SIG-M5 treated with dmso at 0.1 percent for 504 hours (cell line): ENCODE measurements at regions not wholly inside any gene's neighbourhood (a gene's known extent, or its start where the extent isn't known, plus 50 kb on each side); places are given as distances from the start of the nearest gene placed in this dataset.

ENCODE experiments used
- DNase-seq: peaks from one replicate; lab custom pipeline; 2025; ENCODE audit not compliant: unreplicated experiment; lab: John Stamatoyannopoulos, UW

DNA sequence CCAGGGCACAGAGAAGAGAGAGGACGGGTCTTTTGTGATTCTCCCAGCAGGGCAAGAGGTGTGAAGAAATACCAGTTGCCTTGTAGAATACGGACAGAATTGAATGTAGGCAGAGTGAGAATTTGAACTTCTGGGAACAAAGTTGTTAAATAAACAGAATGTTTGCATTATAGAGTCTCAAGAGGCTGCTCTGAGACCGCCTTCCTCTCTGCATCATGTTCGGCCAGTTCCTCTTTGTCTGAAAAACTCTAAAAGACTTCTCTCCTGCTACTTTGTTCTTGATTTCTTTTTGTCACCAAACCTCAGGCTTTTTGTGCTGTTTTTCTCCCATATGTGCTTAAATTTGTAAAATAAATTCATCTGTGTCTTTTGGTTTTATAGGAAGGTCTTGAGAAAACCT lies 256.4 kb downstream of the DLEU7 start:
- peak; percentile 23 for DNase-seq

DNA sequence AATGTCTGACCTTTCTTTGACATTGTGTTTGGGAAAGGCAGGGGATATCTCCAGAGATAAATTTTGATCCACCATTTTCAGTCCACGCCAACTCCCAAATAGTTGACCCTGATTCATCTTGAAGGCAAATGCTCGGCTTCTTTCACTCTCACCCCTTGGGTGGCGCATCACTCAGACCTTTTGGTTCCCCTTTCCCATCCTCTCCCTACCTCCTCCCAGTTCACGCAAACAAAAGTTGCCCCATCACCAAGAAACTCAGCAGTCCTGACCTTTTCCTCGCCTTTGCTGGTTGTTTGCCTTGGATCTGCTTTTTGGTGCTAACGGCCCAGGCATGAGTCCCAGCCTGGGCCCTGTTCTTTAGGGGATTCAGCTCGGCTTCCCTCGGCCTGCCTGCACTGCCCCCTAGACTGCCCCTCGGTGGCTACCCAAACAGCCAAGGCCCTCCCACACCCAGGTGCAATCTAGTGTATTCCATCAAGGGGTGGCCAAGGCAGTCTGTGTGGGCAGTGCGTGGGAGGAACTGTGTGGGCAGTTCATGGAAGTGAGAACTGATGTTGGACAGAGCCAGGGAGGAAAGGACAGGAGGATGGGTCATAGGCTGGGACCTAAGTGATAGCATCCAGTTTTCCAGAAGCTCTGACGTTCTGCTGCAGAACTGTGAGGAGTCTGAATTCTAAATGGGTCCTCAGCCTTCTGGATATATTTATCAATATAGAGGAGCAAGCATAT lies 255.7 kb downstream of the DLEU7 start:
- peak; percentile 6 for DNase-seq

DNA sequence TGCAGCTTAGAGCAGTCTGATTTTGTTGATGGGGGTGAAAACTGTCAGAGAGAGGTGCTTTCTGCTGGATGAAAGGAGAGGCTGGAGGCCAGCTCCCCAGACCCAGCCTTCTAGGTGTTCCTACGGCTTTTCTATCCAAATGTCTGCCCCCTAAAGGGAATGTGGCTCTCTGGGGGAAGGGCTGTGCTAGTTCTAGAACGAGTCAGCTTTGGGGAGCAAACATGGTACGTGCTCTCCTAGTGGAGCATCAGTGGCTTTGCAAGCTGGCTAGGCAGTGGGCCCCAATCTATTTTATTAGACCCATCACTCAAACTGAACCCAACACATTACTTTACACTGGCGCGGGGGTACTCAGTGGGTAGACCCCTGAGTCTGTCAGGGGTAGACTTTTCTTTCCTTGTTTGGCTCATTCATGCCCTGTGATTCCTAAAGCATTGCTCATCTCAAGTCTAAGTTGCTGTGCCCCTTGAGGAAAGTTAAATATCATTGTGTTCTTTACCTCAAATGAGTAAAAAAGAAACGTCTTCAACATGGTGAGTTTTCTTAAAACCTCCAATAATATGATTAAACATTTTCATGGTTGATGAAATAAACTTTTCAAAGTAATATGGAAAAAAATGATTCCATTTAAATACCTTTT lies 254.9 kb downstream of the DLEU7 start:
- no peak for DNase-seq

GRCh38 chr13:50589139-50589538 lies 254.4 kb downstream of the DLEU7 start:
- DNase-seq: no peak

GRCh38 chr13:50589651-50590054 lies 253.8 kb downstream of the DLEU7 start:
- DNase-seq: no peak

DNA sequence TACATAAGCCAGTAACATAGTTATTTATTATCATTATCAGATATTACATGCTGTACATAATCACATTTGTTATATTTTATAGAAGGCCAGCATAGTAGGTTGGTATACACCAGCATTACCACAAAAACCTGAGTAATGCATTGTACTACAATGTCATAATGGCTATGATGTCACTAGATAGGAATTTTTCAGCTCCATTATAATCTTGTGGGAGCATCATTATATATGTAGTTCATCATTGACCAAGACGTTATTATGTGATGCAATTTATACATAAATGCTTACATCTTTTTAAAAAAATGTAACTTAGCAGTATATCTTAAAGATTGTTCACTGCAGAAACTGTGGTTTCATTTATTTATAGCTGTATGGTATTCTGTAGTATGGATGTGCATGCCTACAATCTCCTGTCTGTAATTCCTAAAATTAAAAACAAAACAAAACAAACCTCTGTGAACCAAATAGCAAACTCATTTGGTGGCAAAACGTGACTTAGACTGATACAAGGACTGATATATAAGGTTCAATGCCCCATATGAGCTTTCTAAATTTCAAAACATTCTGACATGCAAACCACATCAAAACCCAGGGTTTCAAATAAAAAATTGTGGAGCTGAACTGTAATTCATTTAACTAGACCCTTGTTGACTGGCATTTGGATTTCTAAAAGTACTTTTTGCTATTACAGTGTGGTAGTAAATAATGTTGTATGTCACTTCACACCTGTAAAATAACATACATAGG lies 250.9 kb downstream of the DLEU7 start:
- DNase-seq: no peak

DNA sequence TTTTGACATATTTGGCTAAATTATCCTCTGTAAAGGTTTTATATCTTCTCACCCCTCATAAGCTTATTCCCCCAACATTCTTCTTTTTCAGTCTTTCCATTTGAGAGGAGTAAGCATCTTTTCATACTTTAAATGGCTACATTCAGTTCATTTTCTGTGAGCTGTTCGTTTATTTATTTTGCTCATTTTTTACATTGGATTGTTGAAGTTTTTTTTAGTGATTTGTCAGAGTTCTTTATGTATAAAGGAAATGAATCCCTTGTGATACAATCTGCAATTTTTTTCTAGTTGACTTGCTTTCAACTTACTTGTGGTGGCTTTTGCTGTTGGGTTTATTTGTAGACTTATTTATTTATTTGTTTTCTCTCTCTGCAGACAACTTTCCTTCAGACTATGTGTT lies 250.3 kb downstream of the DLEU7 start:
- no peak for DNase-seq

GRCh38 chr13:50594276-50595051 lies 249.0 kb downstream of the DLEU7 start:
- peak; percentile 31 for DNase-seq

DNA sequence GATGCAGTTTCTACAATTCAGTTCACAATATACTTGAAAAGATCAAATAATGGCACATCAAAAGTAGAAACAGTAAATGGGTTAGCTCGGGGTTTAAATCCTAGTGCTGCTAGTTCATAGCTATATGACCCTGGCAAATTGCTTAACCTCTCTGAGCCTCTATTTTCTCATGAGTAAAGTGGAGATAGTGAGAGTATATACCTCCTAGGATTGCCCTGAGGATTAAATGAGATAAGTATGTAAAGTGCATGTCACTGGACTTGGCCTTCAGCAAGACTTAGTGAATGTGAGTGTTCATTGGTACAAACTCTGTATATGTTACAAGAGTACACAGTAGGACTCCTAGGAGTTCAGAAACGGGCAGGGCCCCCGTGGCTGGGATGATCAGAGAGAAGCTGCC lies 248.3 kb downstream of the DLEU7 start:
- DNase-seq: no peak

DNA sequence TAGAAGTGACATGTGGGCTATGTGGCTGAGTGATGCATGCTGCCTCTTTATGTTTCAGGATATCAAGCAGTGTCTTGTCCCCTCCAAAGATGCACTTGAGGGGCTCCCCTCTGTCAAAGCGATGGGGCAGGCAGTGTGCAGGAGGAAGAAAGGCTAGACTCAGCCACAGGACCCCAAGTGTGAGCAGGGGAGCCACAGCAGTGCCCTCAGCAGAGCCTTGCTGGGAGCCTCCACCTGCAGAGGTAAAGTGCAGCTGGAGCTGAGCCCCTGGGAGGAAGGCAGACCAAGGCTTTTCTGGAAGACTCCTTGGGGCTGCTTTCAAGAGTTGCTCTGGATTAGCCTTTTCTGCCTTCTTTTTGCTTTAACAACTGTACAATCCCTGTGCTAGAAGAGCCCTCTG lies 247.3 kb downstream of the DLEU7 start:
- no peak for DNase-seq

DNA sequence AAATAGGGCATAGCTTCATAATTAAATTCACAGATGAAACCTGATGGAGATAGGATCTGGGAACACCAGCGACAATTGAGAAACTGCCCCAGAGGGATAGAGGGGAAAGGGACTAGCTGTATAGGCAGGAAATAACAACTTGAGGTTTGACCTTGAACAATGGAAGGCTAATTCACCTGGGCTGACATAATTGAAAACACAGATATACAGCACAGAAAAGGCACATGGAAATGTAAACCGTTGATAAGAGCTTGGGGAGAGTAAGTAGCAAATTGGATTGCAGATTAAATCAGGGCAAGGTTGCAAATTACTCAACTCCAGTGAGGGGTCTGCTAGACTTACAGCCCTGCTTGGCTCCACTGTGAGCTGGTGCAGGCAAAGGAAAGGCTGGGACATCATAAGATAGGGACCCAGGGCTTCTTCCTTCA lies 246.7 kb downstream of the DLEU7 start:
- no peak for DNase-seq

- DNase-seq: no peak
Measured at GRCh38 chr13:50598338-50598737, 245.2 kb downstream of the DLEU7 start.

GRCh38 chr13:50599046-50599445 lies 244.4 kb downstream of the DLEU7 start:
- no peak for DNase-seq

- DNase-seq: no peak
Measured at GRCh38 chr13:50599927-50600326, 243.6 kb downstream of the DLEU7 start.

DNA sequence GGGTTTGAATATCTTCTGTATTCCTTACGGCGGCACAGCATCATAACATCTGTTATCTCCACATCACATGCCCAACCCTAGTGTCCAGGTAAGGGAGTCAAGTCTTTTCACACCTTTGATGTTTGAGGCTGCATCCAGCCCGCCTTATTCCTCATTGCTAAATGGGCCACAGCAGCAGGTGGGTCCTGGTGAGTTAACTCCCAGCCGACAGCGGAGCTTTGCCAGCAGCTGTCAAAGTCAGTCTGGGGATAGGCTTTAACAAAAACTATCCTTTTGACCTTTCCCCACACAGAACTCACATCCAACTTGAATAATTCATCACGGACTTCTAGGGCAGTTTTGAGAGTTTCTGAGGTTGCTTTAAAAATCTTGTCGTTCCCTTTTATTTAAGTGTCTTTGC lies 235.1 kb downstream of the DLEU7 start:
- DNase-seq: no peak

- DNase-seq: no peak
Measured at GRCh38 chr13:50609011-50609410, 234.5 kb downstream of the DLEU7 start.

DNA sequence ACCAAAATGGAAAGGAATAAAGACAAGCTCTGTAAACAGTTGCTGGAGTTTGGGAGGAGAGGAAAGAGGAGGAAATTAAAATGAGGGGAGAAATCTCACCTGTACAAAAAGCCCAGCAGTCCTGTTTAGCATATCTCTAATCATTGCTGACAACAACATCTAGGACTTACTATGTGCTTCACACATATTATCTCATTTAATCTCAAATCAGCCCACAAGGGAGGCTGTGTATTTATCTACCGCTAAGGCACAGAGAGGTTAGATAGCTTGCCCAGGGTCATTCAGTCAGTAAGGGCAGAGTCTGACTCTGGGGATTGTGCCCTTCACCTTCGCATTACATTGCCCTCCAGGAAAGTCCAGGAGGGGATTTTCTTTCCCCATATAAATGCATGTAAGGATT lies 233.3 kb downstream of the DLEU7 start:
- no peak for DNase-seq

GRCh38 chr13:50611117-50611781 lies 232.2 kb downstream of the DLEU7 start:
- DNase-seq: no peak

GRCh38 chr13:50612717-50613116 lies 230.8 kb downstream of the DLEU7 start:
- DNase-seq: no peak

GRCh38 chr13:50613356-50613831 lies 230.1 kb downstream of the DLEU7 start:
- no peak for DNase-seq

- no peak for DNase-seq
Measured at GRCh38 chr13:50615234-50615633, 228.3 kb downstream of the DLEU7 start.
